GM23338 (cell line): ENCODE measurements at regions not wholly inside any gene's neighbourhood (a gene's known extent, or its start where the extent isn't known, plus 50 kb on each side); places are given as distances from the start of the nearest gene placed in this dataset.

Experiments used
- ATAC-seq: fragments of 200-7000 bp; cut with Tn5 transposase; 3 replicates; pipeline ENCODE4 v1.9.1; 2020
- DNase-seq: peaks from one replicate; pipeline ENCODE4 v3.0.0-alpha.2; 2015; ENCODE audit warnings: low spot score
- H2AFZ ChIP-seq: fragments of 200-600 bp; sonication (generic); 2 replicates; pipeline ENCODE4 v1.8.0; 2016; ENCODE audit warnings: antibody characterized with exemption, mild to moderate bottlenecking, moderate library complexity
- H3F3A ChIP-seq: fragments of 200-600 bp; sonication (generic); replicated peaks from 2 replicates; pipeline ENCODE4 v1.8.0; 2017; ENCODE audit warnings: antibody characterized with exemption, mixed run types, low read depth
- H3K27ac ChIP-seq: fragments of 200-600 bp; sonication (generic); 2 replicates; pipeline ENCODE4 v1.6.1; 2016; ENCODE audit warnings: low read depth
- H3K27me3 ChIP-seq: fragments of 200-600 bp; sonication (generic); 2 replicates; pipeline ENCODE4 v1.8.0; 2016; ENCODE audit warnings: mild to moderate bottlenecking, mixed run types, moderate library complexity; ENCODE audit not compliant: insufficient read depth
- H3K36me3 ChIP-seq: fragments of 200-600 bp; sonication (generic); 2 replicates; pipeline ENCODE4 v1.8.0; 2016; ENCODE audit warnings: mild to moderate bottlenecking; ENCODE audit not compliant: insufficient read depth
- H3K4me1 ChIP-seq: fragments of 200-600 bp; sonication (generic); 2 replicates; pipeline ENCODE4 v1.8.0; 2016; ENCODE audit warnings: mild to moderate bottlenecking, moderate library complexity; ENCODE audit not compliant: insufficient read depth
- H3K4me2 ChIP-seq: fragments of 200-600 bp; sonication (generic); 2 replicates; pipeline ENCODE4 v1.7.1; 2017; ENCODE audit warnings: mixed run types
- H3K4me3 ChIP-seq: fragments of 200-600 bp; sonication (generic); 2 replicates; pipeline ENCODE4 v1.6.1; 2016; ENCODE audit warnings: mixed run types
- H3K79me2 ChIP-seq: fragments of 200-600 bp; sonication (generic); replicated peaks from 2 replicates; pipeline ENCODE4 v1.8.0; 2017; ENCODE audit warnings: mild to moderate bottlenecking; ENCODE audit not compliant: insufficient read depth
- H3K9me2 ChIP-seq: fragments of 200-600 bp; sonication (generic); 2 replicates; pipeline ENCODE4 v1.8.0; 2017; ENCODE audit not compliant: insufficient read depth
- H4K20me1 ChIP-seq: fragments of 200-600 bp; sonication (generic); replicated peaks from 2 replicates; pipeline ENCODE4 v1.8.0; 2017; ENCODE audit warnings: mild to moderate bottlenecking; ENCODE audit not compliant: insufficient read depth
- H3K27ac Mint-ChIP-seq: 2 replicates; pipeline ENCODE4 v1.8.0; 2020; ENCODE audit warnings: inconsistent platforms, mild to moderate bottlenecking, moderate library complexity, mixed read lengths
- H3K27me3 Mint-ChIP-seq: 3 replicates; pipeline ENCODE4 v1.8.0; 2022; ENCODE audit warnings: low read depth, mild to moderate bottlenecking, moderate library complexity, mixed read lengths, inconsistent platforms; ENCODE audit not compliant: insufficient read depth, poor library complexity
- H3K36me3 Mint-ChIP-seq: 3 replicates; pipeline ENCODE4 v1.8.0; 2021; ENCODE audit warnings: low read depth, mild to moderate bottlenecking, inconsistent platforms, moderate library complexity, mixed read lengths
- H3K4me1 Mint-ChIP-seq: 3 replicates; pipeline ENCODE4 v1.8.0; 2020; ENCODE audit warnings: mild to moderate bottlenecking, inconsistent platforms, mixed read lengths
- H3K4me3 Mint-ChIP-seq: 3 replicates; pipeline ENCODE4 v1.8.0; 2021; ENCODE audit warnings: moderate library complexity, mild to moderate bottlenecking, inconsistent platforms, mixed read lengths
- H3K9me3 Mint-ChIP-seq: 3 replicates; pipeline ENCODE4 v1.8.0; 2020; ENCODE audit warnings: moderate library complexity, mild to moderate bottlenecking, inconsistent platforms, mixed read lengths
- CREB1 ChIP-seq: fragments of 250-450 bp; sonication (Bioruptor Pico); IDR thresholded peaks from 2 replicates; pipeline ENCODE4 v1.5.0; 2020; ENCODE audit warnings: low read depth, mild to moderate bottlenecking, moderate library complexity
- CTCF ChIP-seq, 2 experiments: fragments of 200-600 bp in 1 of 2; sonication (generic) in 1 of 2; conservative IDR thresholded peaks; 2 replicates each; pipeline versions ENCODE4 v1.5.1 to v1.6.1; 2016 to 2017; ENCODE audit warnings: antibody characterized with exemption in 2 of 2, low read depth in 2 of 2, mild to moderate bottlenecking in 2 of 2, moderate library complexity in 1 of 2
- ETS1 ChIP-seq: IDR thresholded peaks from 2 replicates; pipeline ENCODE4 v1.6.1; 2016; ENCODE audit warnings: antibody characterized with exemption
- EZH2 ChIP-seq: fragments of 200-600 bp; sonication (generic); IDR thresholded peaks from one replicate; pipeline ENCODE4 v1.8.0; 2017; ENCODE audit warnings: antibody characterized with exemption, mild to moderate bottlenecking, low read depth; ENCODE audit not compliant: unreplicated experiment
- EZH2phosphoT487 ChIP-seq: fragments of 200-600 bp; sonication (generic); IDR thresholded peaks from one replicate; pipeline ENCODE4 v1.8.1; 2018; ENCODE audit warnings: antibody characterized with exemption; ENCODE audit not compliant: unreplicated experiment
- JUNB ChIP-seq: IDR thresholded peaks from one replicate; pipeline ENCODE4 v1.6.1; 2016; ENCODE audit warnings: antibody characterized with exemption; ENCODE audit not compliant: unreplicated experiment
- NANOG ChIP-seq: IDR thresholded peaks from 2 replicates; pipeline ENCODE4 v1.6.1; 2016; ENCODE audit warnings: antibody characterized with exemption, borderline replicate concordance
- POLR2AphosphoS5 ChIP-seq: IDR thresholded peaks from 2 replicates; pipeline ENCODE4 v1.6.1; 2016; ENCODE audit warnings: antibody characterized with exemption, low read depth
- ZNF114 ChIP-seq: fragments of 250-450 bp; sonication (Bioruptor Pico); IDR thresholded peaks from 2 replicates; pipeline ENCODE4 v1.5.0; 2020; ENCODE audit warnings: mild to moderate bottlenecking, moderate library complexity
- ZNF331 ChIP-seq: fragments of 250-450 bp; sonication (Bioruptor Pico); IDR thresholded peaks from 2 replicates; pipeline ENCODE4 v1.5.0; 2020; ENCODE audit warnings: low read depth, mild to moderate bottlenecking, moderate library complexity

DNA sequence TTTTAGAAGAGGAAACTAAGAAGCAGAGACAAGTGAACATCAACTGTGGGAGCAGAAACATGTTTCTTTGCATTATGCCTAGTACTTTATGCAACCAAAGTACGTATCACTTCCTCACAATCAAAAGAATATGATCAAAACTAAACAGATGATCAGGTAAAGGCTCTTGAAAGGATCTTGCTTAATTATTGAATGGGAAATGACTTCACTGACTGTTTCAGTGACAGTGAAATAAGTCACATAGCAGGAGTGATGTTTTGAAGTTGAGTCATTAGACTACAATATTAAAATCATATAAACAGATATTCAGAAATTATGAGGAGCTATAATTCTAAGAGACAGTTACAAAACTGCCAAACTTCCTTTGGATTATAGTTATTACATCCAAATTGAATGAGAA, 527.3 kb downstream of the MTRR start:
- Mint-ChIP-seq H3K27ac (no peak overlapping the region), H3K9me3 (no peaks in the 10 kb centered on the region), H3K36me3 (no peaks in the 10 kb centered on the region), H3K4me1 (no peaks in the 10 kb centered on the region), H3K27me3 (no peaks in the 10 kb centered on the region), H3K4me3 (no peak overlapping the region)
- H2AFZ ChIP-seq: no peak overlapping the region
- H3K79me2 ChIP-seq: no peaks in the 10 kb centered on the region
- H3K4me3 ChIP-seq: no peak overlapping the region
- DNase-seq: no peak
- H3K36me3 ChIP-seq: no peaks in the 10 kb centered on the region
- no peaks in the 10 kb centered on the region for H3K4me1 ChIP-seq
- H3K27me3 ChIP-seq: no peaks in the 10 kb centered on the region
- no peaks in the 10 kb centered on the region for H3K9me2 ChIP-seq
- no peak for TF ChIP-seq ETS1
- TF ChIP-seq JUNB: no peak
- no peak for TF ChIP-seq EZH2
- TF ChIP-seq NANOG: no peak
- no peak for TF ChIP-seq ZNF331
- no peaks in the 10 kb centered on the region for H4K20me1 ChIP-seq
- no peak overlapping the region for H3K27ac ChIP-seq
- H3F3A ChIP-seq: no peaks in the 10 kb centered on the region
- no peak for ATAC-seq
- no peak overlapping the region for H3K4me2 ChIP-seq

DNA sequence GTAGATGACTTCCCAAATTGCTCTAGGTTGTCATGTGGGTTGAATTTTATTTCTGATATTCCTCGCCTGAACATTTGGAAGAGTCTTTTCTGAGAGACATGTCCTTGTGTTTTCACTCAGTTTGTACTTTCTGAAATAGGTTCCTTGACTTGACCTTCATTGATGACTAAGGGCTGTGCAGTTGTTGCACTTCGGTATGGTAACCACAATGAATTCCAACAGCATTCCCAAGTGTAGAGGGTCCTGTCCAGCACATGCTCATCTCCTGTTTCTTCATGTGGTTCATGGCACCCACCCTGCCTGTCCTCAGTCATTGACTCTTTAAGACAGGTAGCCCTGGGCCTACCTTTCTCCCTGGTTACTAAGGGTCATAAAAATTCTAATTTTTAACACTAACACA, 527.8 kb downstream of the MTRR start:
- no peaks in the 10 kb centered on the region for H3K27me3 ChIP-seq
- H3K4me3 Mint-ChIP-seq: no peak overlapping the region
- no peaks in the 10 kb centered on the region for H3K4me1 Mint-ChIP-seq
- no peaks in the 10 kb centered on the region for H4K20me1 ChIP-seq
- no peak for ATAC-seq
- DNase-seq: no peak
- H3K79me2 ChIP-seq: no peaks in the 10 kb centered on the region
- no peak overlapping the region for H3K4me2 ChIP-seq
- TF ChIP-seq CTCF (conservative IDR thresholded peaks at IDR 0.05; ENCODE audit: low read depth in 2 of 2) (no peak), ZNF114 (CRISPR knock-in tag) (no peak), CREB1 (CRISPR knock-in tag) (no peak), NANOG (no peak), ZNF331 (no peak)
- no peaks in the 10 kb centered on the region for H3K9me3 Mint-ChIP-seq
- no peaks in the 10 kb centered on the region for H3K27me3 Mint-ChIP-seq
- no peaks in the 10 kb centered on the region for H3K4me1 ChIP-seq
- no peak overlapping the region for H3K27ac ChIP-seq
- no peaks in the 10 kb centered on the region for H3K36me3 ChIP-seq
- no peak overlapping the region for H3K4me3 ChIP-seq
- H3K27ac Mint-ChIP-seq: no peak overlapping the region
- H2AFZ ChIP-seq: no peak overlapping the region
- no peaks in the 10 kb centered on the region for H3K9me2 ChIP-seq
- H3K36me3 Mint-ChIP-seq: no peaks in the 10 kb centered on the region
- H3F3A ChIP-seq: no peaks in the 10 kb centered on the region

DNA sequence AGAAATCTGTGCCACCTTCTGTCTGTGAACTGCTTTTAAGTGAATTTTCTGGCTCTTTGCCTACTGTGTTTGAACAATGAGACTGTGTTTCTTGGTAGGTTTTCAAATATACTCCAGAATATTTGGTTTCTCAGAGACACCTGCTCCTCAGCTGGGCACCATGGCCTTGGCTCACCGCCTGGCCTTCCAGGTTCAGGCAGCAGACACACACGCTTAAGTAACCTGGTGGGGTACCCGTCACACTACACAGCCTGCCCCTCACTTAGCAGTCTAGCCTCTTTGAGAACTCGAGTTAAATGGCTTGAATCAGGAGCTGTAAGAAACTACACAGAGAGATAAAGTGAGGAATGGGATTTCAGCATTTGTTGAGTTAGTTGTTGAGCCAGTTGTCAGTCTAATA, 530.5 kb downstream of the MTRR start:
- no peak overlapping the region for H3K4me3 Mint-ChIP-seq
- Histone ChIP-seq H3K9me2 (no peaks in the 10 kb centered on the region), H3K4me3 (no peak overlapping the region), H3K27me3 (no peaks in the 10 kb centered on the region), H3K4me1 (no peaks in the 10 kb centered on the region), H3K27ac (no peak overlapping the region), H4K20me1 (no peaks in the 10 kb centered on the region), H3K4me2 (no peak overlapping the region), H3K36me3 (no peaks in the 10 kb centered on the region), H3F3A (no peaks in the 10 kb centered on the region), H3K79me2 (no peaks in the 10 kb centered on the region), H2AFZ (no peak overlapping the region)
- ATAC-seq: no peak
- no peaks in the 10 kb centered on the region for H3K36me3 Mint-ChIP-seq
- no peaks in the 10 kb centered on the region for H3K4me1 Mint-ChIP-seq
- no peak for TF ChIP-seq ETS1
- TF ChIP-seq POLR2AphosphoS5: no peak
- no peak for TF ChIP-seq ZNF114 (CRISPR knock-in tag)
- no peak for TF ChIP-seq EZH2phosphoT487
- TF ChIP-seq CREB1 (CRISPR knock-in tag): no peak
- no peak for DNase-seq
- no peaks in the 10 kb centered on the region for H3K9me3 Mint-ChIP-seq
- H3K27ac Mint-ChIP-seq: no peak overlapping the region
- H3K27me3 Mint-ChIP-seq: no peaks in the 10 kb centered on the region
